ENCODE measurements at regions not wholly inside any gene's neighbourhood (a gene's known extent, or its start where the extent isn't known, plus 50 kb on each side); places are given as distances from the start of the nearest gene placed in this dataset.
"Not testable (repeated sequence)": the region's sequence is repeated elsewhere in the genome, so short reads cannot be mapped to it uniquely, and the experiment has no call there.

DNA sequence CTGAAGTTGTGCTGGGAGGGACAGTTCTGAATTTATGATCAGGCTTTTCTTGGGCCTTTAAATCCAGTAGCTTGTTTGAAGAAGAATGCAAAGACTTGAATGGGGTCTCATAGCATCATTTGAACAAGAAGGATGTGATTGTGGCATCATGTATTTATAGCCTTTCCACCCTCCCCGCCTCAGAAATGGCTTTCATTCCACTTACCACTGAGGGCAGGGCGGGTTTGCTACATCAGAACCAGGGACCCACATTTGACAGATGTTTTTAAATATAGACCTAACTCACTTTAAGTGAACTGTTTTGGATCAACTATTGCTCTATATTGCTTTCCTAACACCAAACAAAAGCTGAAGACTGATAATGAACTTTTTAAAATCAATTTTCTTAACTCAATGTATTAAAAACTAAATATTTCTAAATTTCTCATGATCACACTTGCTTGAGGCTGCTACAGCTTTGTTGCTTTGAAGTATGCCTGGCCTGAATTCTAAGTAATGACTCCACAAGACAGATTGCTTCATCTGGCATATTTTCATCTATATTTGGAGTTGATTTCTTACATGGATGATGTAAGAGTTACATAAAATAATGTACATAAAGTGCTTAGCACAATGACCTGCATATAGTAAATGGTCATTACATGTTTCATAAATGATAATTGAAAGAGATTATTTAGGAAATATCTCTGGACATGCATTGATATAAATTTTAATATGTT, 1552.9 kb upstream of the SLC39A10 start:
- no peak for DNase-seq (ENCODE audit: low spot score)

DNA sequence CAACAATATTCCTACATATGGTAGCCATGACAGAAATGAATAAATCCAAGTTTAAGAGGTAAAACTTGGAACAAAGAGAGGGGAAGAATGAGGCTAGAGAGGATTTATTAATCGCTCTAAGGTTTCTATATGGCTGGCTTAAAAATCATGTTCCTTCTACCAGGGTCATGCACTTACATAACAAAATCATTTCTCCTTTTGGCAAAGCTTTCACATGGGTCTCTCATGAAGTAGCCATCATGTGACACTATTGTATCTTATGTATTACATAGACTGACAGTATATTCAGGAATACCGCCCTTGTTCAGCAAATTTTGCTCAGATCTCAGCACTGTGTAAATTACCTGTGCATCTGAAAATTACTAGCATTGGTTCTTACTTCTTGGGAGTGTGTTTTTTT, 1554.5 kb upstream of the SLC39A10 start:
- DNase-seq (ENCODE audit: low spot score), result no peak

- DNase-seq (ENCODE audit: low spot score), result no peak
Measured at GRCh38 chr2:194100201-194100600, 1556.8 kb upstream of the SLC39A10 start.

- DNase-seq (ENCODE audit: low spot score), result no peak
Measured at GRCh38 chr2:194096402-194096801, 1560.6 kb upstream of the SLC39A10 start.

DNA sequence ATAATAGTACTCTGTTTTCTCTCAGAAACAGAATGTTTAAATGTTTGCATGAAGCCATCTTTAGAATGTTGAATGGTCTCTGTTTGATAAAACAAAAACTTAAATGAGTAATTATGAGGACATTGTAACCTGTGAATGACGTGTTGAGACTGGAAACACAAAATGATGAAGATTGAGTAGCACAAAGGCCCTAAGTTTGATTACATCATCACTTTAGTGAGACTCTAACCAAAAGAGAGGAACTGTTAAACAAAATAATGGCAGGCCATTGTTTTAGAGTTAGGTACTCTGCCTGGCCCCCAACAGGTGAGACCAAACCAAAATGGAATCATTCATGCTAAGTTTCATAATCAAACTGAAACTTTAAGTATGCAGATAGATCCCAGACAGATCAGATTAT, 1561.7 kb upstream of the SLC39A10 start:
- DNase-seq (ENCODE audit: low spot score), result no peak

DNA sequence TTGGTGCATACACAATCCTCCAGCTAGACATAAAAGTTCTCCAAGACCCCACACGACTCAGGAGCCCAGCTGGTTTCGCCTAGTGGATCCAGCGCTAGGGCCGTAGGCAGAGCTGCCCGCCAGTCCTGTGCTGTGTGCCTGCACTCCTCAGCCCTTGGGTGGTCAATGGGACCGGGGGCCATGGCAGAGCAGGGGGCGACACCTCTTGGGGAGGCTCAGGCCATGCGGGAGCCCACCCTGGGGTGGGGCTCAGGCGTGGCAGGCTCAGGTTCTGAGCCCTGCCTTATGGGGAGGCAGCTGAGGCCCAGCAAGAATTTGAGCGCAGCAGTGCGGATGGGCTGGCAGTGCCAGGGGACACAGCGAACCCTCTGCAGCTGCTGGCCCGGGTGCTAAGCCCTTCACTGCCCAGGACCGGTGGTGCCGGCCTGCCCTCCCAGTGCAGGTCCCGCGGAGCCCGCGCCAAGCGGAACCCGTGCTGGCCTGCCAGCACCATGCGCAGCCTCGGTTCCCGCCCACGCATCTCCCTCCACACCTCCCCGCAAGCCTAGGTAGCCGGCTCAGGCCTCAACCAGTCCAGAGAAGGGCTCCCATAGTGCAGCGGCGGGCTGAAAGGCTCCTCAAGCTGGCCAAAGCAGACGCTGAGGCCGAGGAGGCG, 1566.6 kb upstream of the SLC39A10 start:
- DNase-seq (ENCODE audit: low spot score), result no peak

DNA sequence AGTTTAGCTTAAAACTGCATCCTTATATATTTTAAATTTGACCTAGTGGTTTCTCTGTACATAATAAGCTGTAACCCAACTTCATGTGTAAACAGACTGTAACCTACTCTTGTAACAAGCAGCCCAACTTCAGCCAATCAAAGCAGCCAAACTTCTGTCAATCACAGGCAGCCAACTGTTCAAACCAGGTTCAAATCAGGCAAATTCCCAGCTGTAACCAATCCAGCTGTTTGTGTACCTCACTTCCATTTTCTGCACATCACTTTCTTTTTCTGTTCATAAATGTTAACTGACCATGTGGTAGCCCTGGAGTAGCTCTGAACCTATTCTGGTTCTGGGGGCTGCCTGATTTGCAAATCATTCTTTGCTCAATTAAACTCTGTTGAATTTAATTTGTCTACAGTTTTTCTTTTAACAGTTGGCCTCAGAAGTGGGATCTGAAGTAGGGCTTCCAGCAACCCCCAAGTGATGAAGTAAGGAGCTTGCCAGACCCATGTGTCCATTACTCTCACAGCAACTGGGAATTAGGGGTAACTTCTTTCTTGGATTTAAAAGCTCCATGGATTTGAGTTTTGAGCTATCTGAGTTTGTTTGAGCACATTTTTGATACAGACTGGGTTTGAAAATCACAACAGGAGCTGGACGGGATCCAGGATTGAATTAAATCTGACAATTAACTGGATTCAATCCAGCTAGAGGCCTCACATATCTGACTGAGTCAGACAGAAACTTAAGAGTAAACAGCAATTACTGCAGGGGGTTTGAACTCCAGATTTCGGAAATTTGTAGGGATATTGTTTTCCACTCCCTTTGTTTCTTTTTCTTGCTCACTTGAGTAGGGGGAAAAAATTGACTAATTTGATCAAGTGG, 1569.7 kb upstream of the SLC39A10 start:
- no peak for DNase-seq (ENCODE audit: low spot score)

GRCh38 chr2:194086129-194086528, 1570.9 kb upstream of the SLC39A10 start:
- DNase-seq (ENCODE audit: low spot score), result no peak

DNA sequence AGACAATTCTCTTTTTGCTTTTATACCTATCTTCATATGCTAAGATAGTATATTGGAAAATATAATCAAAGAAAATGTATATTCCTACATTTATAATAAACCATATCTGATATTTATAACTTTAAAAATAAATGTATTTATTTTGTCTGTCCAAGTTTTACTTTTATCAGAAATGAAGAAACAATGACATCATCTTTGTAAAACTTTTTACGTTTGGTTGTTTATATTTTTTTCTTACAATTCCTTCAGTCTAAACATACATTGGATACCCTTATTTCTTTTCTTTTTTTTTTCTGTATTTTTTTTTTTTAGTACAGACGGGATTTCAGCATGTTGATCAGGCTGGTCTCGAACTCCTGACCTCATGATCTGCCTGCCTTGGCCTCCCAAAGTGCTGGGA, 1577.0 kb upstream of the SLC39A10 start:
- no peak for DNase-seq (ENCODE audit: low spot score)

- DNase-seq (ENCODE audit: low spot score), result no peak
Measured at GRCh38 chr2:194077366-194077765, 1579.7 kb upstream of the SLC39A10 start.

- no peak for DNase-seq (ENCODE audit: low spot score)
Measured at GRCh38 chr2:194062401-194062800, 1594.6 kb upstream of the SLC39A10 start.

GRCh38 chr2:194060269-194060668, 1596.8 kb upstream of the SLC39A10 start:
- DNase-seq (ENCODE audit: low spot score), result no peak

DNA sequence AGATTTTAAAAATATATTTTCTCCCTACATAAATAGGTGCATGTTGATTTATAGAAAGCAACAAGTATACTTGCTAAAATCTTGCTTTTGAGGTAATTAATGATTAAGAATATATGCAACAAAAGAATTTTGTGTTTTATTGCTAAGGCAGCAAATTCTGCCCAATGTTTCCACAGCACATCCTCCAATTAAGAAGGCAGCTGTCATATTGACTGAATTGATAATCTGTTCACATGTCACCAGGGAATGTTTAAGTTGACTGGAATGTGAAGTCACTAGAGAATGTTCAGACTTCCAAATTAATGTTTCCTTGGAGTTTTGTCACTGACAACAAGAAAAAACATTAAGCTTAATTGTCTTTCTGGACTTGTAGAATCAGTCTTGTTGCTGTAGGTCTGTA, 1602.7 kb upstream of the SLC39A10 start:
- no peak for DNase-seq (ENCODE audit: low spot score)

DNA sequence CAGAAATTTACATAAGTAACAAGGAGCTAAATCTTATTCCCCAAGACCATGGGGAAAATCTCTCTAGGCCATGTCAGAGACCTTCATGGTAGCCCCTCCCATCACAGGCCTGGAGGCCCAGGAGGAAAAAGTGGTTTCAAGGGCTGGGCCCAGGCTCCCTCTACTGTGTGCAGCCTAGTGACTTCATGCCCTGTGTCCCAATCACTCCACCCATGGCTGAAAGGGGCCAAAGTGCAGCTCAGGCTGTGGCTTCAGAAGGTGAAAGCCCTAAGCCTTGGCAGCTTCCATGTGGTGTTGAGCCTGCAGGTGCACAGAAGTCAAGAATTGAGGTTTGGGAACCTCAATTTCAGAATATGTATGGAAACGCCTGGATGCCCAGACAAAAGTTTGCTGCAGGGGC, 1612.7 kb upstream of the SLC39A10 start:
- DNase-seq (ENCODE audit: low spot score), result no peak

- not testable (repeated sequence) for DNase-seq (ENCODE audit: low spot score)
Measured at GRCh38 chr2:194021130-194021529, 1635.9 kb upstream of the SLC39A10 start.

DNA sequence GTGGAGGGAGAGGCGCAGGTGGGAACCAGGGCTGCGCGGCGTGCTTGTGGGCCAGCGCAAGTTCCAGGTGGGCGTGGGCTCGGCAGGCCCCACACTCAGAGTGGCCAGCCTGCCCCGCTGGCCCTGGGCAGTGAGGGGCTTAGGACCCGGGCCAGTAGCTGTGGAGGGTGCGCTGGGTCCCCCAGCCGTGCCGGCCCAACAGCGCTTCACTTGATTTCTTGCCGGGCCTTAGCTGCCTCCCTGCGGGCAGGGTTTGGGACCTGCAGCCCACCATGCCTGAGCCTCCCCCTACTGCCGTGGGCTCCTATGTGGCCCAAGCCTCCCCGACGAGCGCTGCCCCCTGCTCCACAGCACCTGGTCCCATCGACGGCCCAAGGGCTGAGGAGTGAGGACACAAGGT, 1636.9 kb upstream of the SLC39A10 start:
- no peak for DNase-seq (ENCODE audit: low spot score)

DNA sequence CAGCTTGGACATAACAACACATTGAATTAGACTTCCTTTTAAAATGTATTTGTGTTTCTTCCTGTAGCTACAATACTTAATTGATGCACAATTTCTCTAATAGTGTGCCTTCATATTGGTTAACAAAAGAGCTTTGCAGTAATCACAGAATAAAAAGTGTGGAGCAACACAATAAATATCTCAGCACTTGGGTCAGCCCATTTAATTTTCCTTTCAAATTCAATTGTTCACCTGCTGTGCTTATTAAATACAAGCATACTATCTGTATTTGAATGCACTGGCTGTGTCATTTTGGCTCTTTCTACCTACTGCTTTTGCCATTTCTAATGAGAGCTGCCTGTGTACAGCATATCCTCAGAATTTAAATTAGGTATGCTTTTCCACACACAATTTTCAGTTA, 1641.3 kb upstream of the SLC39A10 start:
- DNase-seq (ENCODE audit: low spot score), result no peak

DNA sequence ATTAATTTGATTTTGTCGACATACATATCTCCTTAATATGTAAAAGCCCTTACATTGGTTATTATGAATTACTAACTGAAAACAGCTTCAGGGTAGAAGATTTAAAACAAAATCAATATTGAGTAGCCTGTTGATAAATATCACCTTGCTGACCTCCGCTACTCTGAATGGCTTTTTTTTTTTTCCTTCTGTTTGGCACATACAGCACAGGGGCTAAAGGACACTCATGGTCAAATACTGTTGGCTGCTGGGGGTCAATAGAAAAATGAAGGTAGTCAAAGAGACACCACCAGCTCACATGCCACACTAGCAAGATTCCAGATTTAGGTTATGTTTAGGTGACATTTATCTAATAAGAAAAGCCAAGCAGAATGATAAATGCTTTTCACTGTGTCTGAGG, 1642.4 kb upstream of the SLC39A10 start:
- no peak for DNase-seq (ENCODE audit: low spot score)

DNA sequence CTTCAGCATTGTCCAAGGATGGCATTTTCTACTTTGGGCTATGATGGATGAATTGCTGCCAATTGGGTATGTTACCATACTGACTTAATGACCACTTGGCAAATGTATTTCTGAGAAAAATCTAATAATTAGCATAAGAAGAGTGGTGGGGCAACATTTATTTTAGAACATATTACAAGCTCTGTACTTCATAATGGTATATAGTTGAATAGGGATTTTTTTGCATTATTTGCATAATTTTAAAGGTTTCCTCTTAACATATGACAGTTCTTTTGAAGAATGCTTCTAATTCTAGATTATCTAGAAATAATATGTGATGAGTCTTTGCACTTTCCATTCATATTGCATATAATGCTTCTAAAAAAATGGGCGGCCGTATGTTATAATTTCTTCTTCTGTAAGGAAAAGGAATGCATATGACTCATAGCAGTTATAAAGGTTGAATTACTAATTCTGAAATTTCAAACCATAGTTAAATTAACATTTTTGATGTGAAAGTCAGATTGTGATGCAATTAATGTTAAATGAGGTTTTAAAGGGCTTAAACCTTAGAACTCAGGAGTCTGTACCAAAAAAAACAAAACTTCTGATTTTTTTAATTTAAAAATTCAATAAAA, 1652.3 kb upstream of the SLC39A10 start:
- no peak for DNase-seq (ENCODE audit: low spot score)

- no peak for DNase-seq (ENCODE audit: low spot score)
Measured at GRCh38 chr2:194003911-194004310, 1653.1 kb upstream of the SLC39A10 start.

GRCh38 chr2:194002699-194003368, 1654.2 kb upstream of the SLC39A10 start:
- DNase-seq (ENCODE audit: low spot score), result no peak

DNA sequence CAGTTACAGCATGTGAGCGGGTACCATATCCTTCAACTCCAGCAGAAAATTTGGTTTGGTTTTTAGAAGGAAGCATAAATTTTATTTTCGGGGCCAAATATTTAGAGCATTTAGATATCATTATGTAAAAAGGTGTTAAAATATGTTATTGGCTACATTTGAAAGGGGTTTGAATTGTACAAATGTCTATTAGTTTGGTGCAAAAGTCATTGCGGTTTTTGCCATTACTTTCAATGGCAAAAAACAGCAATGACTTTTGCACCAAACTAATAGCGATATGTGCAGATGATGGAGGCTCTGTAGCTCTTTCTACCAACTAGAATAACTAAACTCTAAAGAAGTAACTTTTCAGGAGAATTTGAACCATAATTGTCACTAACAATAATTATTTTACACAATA, 1666.2 kb upstream of the SLC39A10 start:
- DNase-seq (ENCODE audit: low spot score), result no peak

Measured in CD4-positive, alpha-beta T cell treated with Interleukin-6 at 100 ng/mL for 8 hours (primary cell).